Mammary epithelial cell (primary cell): ENCODE measurements at regions not wholly inside any gene's neighbourhood (a gene's known extent, or its start where the extent isn't known, plus 50 kb on each side); places are given as distances from the start of the nearest gene placed in this dataset.

Source experiments
- CTCF ChIP-seq, 2 donors: IDR thresholded peaks in 1 of 2; conservative IDR thresholded peaks in 1 of 2; 2 replicates each; pipeline ENCODE4 v1.5.1; 2011 to 2012; ENCODE audit warnings: inconsistent platforms in 2 of 2, low read length in 2 of 2, mild to moderate bottlenecking in 2 of 2, control low read depth in 1 of 2, low read depth in 1 of 2; ENCODE audit not compliant: insufficient read depth in 1 of 2; ENCODE audit errors: extremely low read depth in 1 of 2
- EZH2 ChIP-seq: IDR thresholded peaks from 2 replicates; pipeline ENCODE4 v1.6.1; 2012; ENCODE audit warnings: low read length, inconsistent platforms, borderline replicate concordance

GRCh38 chr2:4533806-4534205, 830.4 kb downstream of the DCDC2C start:
- TF ChIP-seq CTCF (conservative IDR thresholded peaks at IDR 0.05 in 1 of 2, IDR thresholded peaks at IDR 0.05 in 1 of 2; ENCODE audit: extremely low read depth in 1 of 2, insufficient read depth in 1 of 2, low read depth in 1 of 2, low read length in 2 of 2) = no peak
- TF ChIP-seq EZH2 = no peak
